ENCODE measurements at regions not wholly inside any gene's neighbourhood (a gene's known extent, or its start where the extent isn't known, plus 50 kb on each side); places are given as distances from the start of the nearest gene placed in this dataset.

- TF ChIP-seq CTCF (IDR thresholded peaks at IDR 0.05; ENCODE audit: low read depth, low read length, missing input control) = no peak
- TF ChIP-seq EGR1 (IDR thresholded peaks at IDR 0.05; ENCODE audit: low read depth in 2 of 2) = no peak
- no peak for TF ChIP-seq JUND (IDR thresholded peaks at IDR 0.05)
- no peak for TF ChIP-seq YY1 (IDR thresholded peaks at IDR 0.05)
Measured at GRCh38 chr5:57539281-57539701, 56.7 kb upstream of the ACTBL2 start.

Measured in liver (tissue), 3 donors.